ENCODE measurements at regions not wholly inside any gene's neighbourhood (a gene's known extent, or its start where the extent isn't known, plus 50 kb on each side); places are given as distances from the start of the nearest gene placed in this dataset.

GRCh38 chr15:62835351-62835750 lies 207.2 kb upstream of the TPM1 start:
- Histone ChIP-seq H3K9ac (ENCODE audit: control insufficient read depth, extremely low read depth, insufficient read depth, low read length) (no peak overlapping the region), H3K9me3 (ENCODE audit: control insufficient read depth, low read depth, low read length) (no peaks in the 10 kb centered on the region), H3K27ac (ENCODE audit: control insufficient read depth, insufficient read depth, low read length) (no peak overlapping the region), H4K20me1 (ENCODE audit: control insufficient read depth, extremely low read depth, insufficient read depth, low read length) (no peaks in the 10 kb centered on the region), H3K4me3 (ENCODE audit: control insufficient read depth in 2 of 3, extremely low read depth in 1 of 3, insufficient read depth in 2 of 3, low read depth in 1 of 3, low read length in 3 of 3) (no peak overlapping the region), H3K27me3 (ENCODE audit: control insufficient read depth, extremely low read depth, insufficient read depth, low read length) (no peaks in the 10 kb centered on the region), H3K36me3 (ENCODE audit: control insufficient read depth in 2 of 2, extremely low read depth in 1 of 2, insufficient read depth in 2 of 2, low read length in 2 of 2) (peaks cover 3 to 24% of the 10 kb centered on the region in 2 experiments), H2AFZ (ENCODE audit: control insufficient read depth, low read length) (no peak overlapping the region), H3K79me2 (ENCODE audit: control insufficient read depth, insufficient read depth, low read length) (no peaks in the 10 kb centered on the region), H3K4me2 (ENCODE audit: control insufficient read depth, extremely low read depth, insufficient read depth, low read depth, low read length) (no peak overlapping the region), H3K9me1 (ENCODE audit: control insufficient read depth, extremely low read depth, insufficient read depth, low read length) (no peaks in the 10 kb centered on the region), H3K4me1 (ENCODE audit: control insufficient read depth, extremely low read depth, insufficient read depth, low read length) (peaks cover 3% of the 10 kb centered on the region)
- dilution Hi-C loops (cut with MboI; ENCODE audit: extremely low pct_ligation_motif_present, low sequenced_read_pairs): no loop called here
- FAIRE-seq: no peak
- no peak for DNase-seq (ENCODE audit: low read depth, low spot score)
- no peak for TF ChIP-seq EZH2 (IDR thresholded peaks at IDR 0.05; ENCODE audit: low read length)
- TF ChIP-seq, protein P1, sequence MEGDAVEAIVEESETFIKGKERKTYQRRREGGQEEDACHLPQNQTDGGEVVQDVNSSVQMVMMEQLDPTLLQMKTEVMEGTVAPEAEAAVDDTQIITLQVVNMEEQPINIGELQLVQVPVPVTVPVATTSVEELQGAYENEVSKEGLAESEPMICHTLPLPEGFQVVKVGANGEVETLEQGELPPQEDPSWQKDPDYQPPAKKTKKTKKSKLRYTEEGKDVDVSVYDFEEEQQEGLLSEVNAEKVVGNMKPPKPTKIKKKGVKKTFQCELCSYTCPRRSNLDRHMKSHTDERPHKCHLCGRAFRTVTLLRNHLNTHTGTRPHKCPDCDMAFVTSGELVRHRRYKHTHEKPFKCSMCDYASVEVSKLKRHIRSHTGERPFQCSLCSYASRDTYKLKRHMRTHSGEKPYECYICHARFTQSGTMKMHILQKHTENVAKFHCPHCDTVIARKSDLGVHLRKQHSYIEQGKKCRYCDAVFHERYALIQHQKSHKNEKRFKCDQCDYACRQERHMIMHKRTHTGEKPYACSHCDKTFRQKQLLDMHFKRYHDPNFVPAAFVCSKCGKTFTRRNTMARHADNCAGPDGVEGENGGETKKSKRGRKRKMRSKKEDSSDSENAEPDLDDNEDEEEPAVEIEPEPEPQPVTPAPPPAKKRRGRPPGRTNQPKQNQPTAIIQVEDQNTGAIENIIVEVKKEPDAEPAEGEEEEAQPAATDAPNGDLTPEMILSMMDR (optimal IDR thresholded peaks at IDR 0.05 in 1 of 3, IDR thresholded peaks at IDR 0.05 in 1 of 3, conservative IDR thresholded peaks at IDR 0.05 in 1 of 3; ENCODE audit: extremely low read depth in 1 of 3, insufficient read depth in 2 of 3, low read length in 3 of 3): peak in 1 of 3 experiments; percentile 24

DNA sequence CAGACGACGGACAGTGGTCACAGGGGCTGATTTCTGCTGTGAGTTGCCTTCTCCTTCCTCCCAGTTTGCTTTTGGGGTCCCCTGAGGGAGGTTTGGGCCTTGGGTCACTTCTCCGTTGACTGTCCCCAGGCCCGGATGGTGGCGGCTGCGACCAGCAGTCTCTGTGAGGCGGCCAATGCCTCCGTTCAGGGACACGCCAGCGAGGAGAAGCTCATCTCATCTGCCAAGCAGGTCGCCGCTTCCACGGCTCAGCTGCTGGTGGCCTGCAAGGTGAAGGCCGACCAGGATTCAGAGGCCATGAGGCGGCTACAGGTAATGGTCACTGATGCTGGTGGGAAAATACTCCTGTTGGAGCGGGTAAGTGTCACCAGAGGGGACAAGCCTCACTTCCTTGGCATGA lies 206.8 kb upstream of the TPM1 start:
- TF ChIP-seq, protein P1 (optimal IDR thresholded peaks at IDR 0.05 in 1 of 3, IDR thresholded peaks at IDR 0.05 in 1 of 3, conservative IDR thresholded peaks at IDR 0.05 in 1 of 3; ENCODE audit: extremely low read depth in 1 of 3, insufficient read depth in 2 of 3, low read length in 3 of 3): no peak
- no peak for TF ChIP-seq EZH2 (IDR thresholded peaks at IDR 0.05; ENCODE audit: low read length)
- no peaks in the 10 kb centered on the region for H4K20me1 ChIP-seq (ENCODE audit: control insufficient read depth, extremely low read depth, insufficient read depth, low read length)
- H3K4me2 ChIP-seq (ENCODE audit: control insufficient read depth, extremely low read depth, insufficient read depth, low read depth, low read length): no peak overlapping the region
- no peaks in the 10 kb centered on the region for H3K9me3 ChIP-seq (ENCODE audit: control insufficient read depth, low read depth, low read length)
- FAIRE-seq: no peak
- H3K9ac ChIP-seq (ENCODE audit: control insufficient read depth, extremely low read depth, insufficient read depth, low read length): no peak overlapping the region
- peaks cover 3% of the 10 kb centered on the region for H3K4me1 ChIP-seq (ENCODE audit: control insufficient read depth, extremely low read depth, insufficient read depth, low read length)
- H3K27me3 ChIP-seq (ENCODE audit: control insufficient read depth, extremely low read depth, insufficient read depth, low read length): no peaks in the 10 kb centered on the region
- no peak overlapping the region for H2AFZ ChIP-seq (ENCODE audit: control insufficient read depth, low read length)
- no peak overlapping the region for H3K27ac ChIP-seq (ENCODE audit: control insufficient read depth, insufficient read depth, low read length)
- H3K9me1 ChIP-seq (ENCODE audit: control insufficient read depth, extremely low read depth, insufficient read depth, low read length): no peaks in the 10 kb centered on the region
- H3K36me3 ChIP-seq (ENCODE audit: control insufficient read depth in 2 of 2, extremely low read depth in 1 of 2, insufficient read depth in 2 of 2, low read length in 2 of 2): peaks cover 3 to 25% of the 10 kb centered on the region in 2 experiments
- H3K79me2 ChIP-seq (ENCODE audit: control insufficient read depth, insufficient read depth, low read length): no peaks in the 10 kb centered on the region
- no peak overlapping the region for H3K4me3 ChIP-seq (ENCODE audit: control insufficient read depth in 2 of 3, extremely low read depth in 1 of 3, insufficient read depth in 2 of 3, low read depth in 1 of 3, low read length in 3 of 3)
- dilution Hi-C loops (cut with MboI; ENCODE audit: extremely low pct_ligation_motif_present, low sequenced_read_pairs): no loop called here
- DNase-seq (ENCODE audit: low read depth, low spot score): no peak

Measured in keratinocyte (primary cell).